ENCODE measurements at regions not wholly inside any gene's neighbourhood (a gene's known extent, or its start where the extent isn't known, plus 50 kb on each side); places are given as distances from the start of the nearest gene placed in this dataset.
"Not testable (repeated sequence)": the region's sequence is repeated elsewhere in the genome, so short reads cannot be mapped to it uniquely, and the experiment has no call there.

- DNase-seq (ENCODE audit: low read depth), result no peak
These were observed 250.3 kb downstream of the TTC32 start for GRCh38 chr2:19651466-19651865.

- peak; percentile 98 for DNase-seq (ENCODE audit: low read depth)
These were observed 251.9 kb downstream of the TTC32 start for GRCh38 chr2:19649785-19650380.

GRCh38 chr2:19649142-19649541 is 252.6 kb downstream of the TTC32 start:
- peak; percentile 60 for DNase-seq (ENCODE audit: low read depth)

GRCh38 chr2:19648583-19648982 is 253.2 kb downstream of the TTC32 start:
- DNase-seq (ENCODE audit: low read depth), result peak; percentile 92

- DNase-seq (ENCODE audit: low read depth), result no peak
These were observed 254.8 kb downstream of the TTC32 start for GRCh38 chr2:19646987-19647386.

GRCh38 chr2:19644763-19645162 is 257.0 kb downstream of the TTC32 start:
- no peak for DNase-seq (ENCODE audit: low read depth)

GRCh38 chr2:19643117-19643518 is 258.7 kb downstream of the TTC32 start:
- DNase-seq (ENCODE audit: low read depth), result no peak

- no peak for DNase-seq (ENCODE audit: low read depth)
These were observed 259.3 kb downstream of the TTC32 start for GRCh38 chr2:19642501-19642900.

- DNase-seq (ENCODE audit: low read depth), result no peak
These were observed 265.8 kb downstream of the TTC32 start for GRCh38 chr2:19635951-19636510.

- no peak for DNase-seq (ENCODE audit: low read depth)
These were observed 269.3 kb downstream of the TTC32 start for GRCh38 chr2:19632403-19632991.

GRCh38 chr2:19631871-19632270 is 269.9 kb downstream of the TTC32 start:
- no peak for DNase-seq (ENCODE audit: low read depth)

- DNase-seq (ENCODE audit: low read depth), result no peak
These were observed 270.9 kb downstream of the TTC32 start for GRCh38 chr2:19630921-19631320.

- DNase-seq (ENCODE audit: low read depth), result no peak
These were observed 268.9 kb upstream of the OSR1 start for GRCh38 chr2:19627359-19627758.

- peak; percentile 66 for DNase-seq (ENCODE audit: low read depth)
These were observed 265.1 kb upstream of the OSR1 start for GRCh38 chr2:19623488-19623887.

GRCh38 chr2:19617257-19617848 is 258.9 kb upstream of the OSR1 start:
- no peak for DNase-seq (ENCODE audit: low read depth)

GRCh38 chr2:19615402-19615801 is 257.0 kb upstream of the OSR1 start:
- not testable (repeated sequence) for DNase-seq (ENCODE audit: low read depth)

- peak; percentile 20 for DNase-seq (ENCODE audit: low read depth)
These were observed 255.6 kb upstream of the OSR1 start for GRCh38 chr2:19614066-19614465.

- peak; percentile 97 for DNase-seq (ENCODE audit: low read depth)
These were observed 253.3 kb upstream of the OSR1 start for GRCh38 chr2:19611491-19612332.

- DNase-seq (ENCODE audit: low read depth), result no peak
These were observed 250.8 kb upstream of the OSR1 start for GRCh38 chr2:19609266-19609665.

GRCh38 chr2:19607931-19608771 is 249.7 kb upstream of the OSR1 start:
- peak; percentile 92 for DNase-seq (ENCODE audit: low read depth)

GRCh38 chr2:19607400-19607799 is 249.0 kb upstream of the OSR1 start:
- DNase-seq (ENCODE audit: low read depth), result peak; percentile 78

- no peak for DNase-seq (ENCODE audit: low read depth)
These were observed 242.6 kb upstream of the OSR1 start for GRCh38 chr2:19600982-19601381.
